H9 (cell line): ENCODE measurements at regions not wholly inside any gene's neighbourhood (a gene's known extent, or its start where the extent isn't known, plus 50 kb on each side); places are given as distances from the start of the nearest gene placed in this dataset.

Experiments used
- DNase-seq: peaks from one replicate; pipeline ENCODE4 v3.0.0-alpha.2; 2017
- H2AFZ ChIP-seq: one replicate; pipeline ENCODE4 v1.6.1; 2013; ENCODE audit warnings: mild to moderate bottlenecking, low read length, control low read depth, moderate library complexity
- H2AK5ac ChIP-seq: 2 replicates; pipeline ENCODE4 v1.6.1; 2013; ENCODE audit warnings: low read length, control low read depth, mixed read lengths; ENCODE audit not compliant: insufficient read length
- H2BK120ac ChIP-seq: one replicate; pipeline ENCODE4 v1.6.1; 2013; ENCODE audit warnings: low read depth, mild to moderate bottlenecking, low read length, control low read depth, inconsistent platforms; ENCODE audit not compliant: poor library complexity, severe bottlenecking
- H2BK12ac ChIP-seq: 2 replicates; pipeline ENCODE4 v1.6.1; 2013; ENCODE audit warnings: low read length, control low read depth, mixed read lengths, low read depth; ENCODE audit not compliant: insufficient read length
- H2BK15ac ChIP-seq: 2 replicates; pipeline ENCODE4 v1.6.1; 2013; ENCODE audit warnings: low read depth, low read length, control low read depth
- H2BK20ac ChIP-seq: one replicate; pipeline ENCODE4 v1.6.1; 2013; ENCODE audit warnings: low read depth, mild to moderate bottlenecking, low read length, control low read depth, inconsistent platforms; ENCODE audit not compliant: poor library complexity, severe bottlenecking
- H2BK5ac ChIP-seq: 2 replicates; pipeline ENCODE4 v1.6.1; 2013; ENCODE audit warnings: low read length, control low read depth, mixed read lengths; ENCODE audit not compliant: insufficient read length
- H3K14ac ChIP-seq: 2 replicates; pipeline ENCODE4 v1.6.1; 2013; ENCODE audit warnings: low read length, control low read depth; ENCODE audit not compliant: insufficient read depth
- H3K18ac ChIP-seq: 2 replicates; pipeline ENCODE4 v1.6.1; 2013; ENCODE audit warnings: low read depth, mild to moderate bottlenecking, mixed read lengths, low read length, control low read depth; ENCODE audit not compliant: insufficient read length
- H3K23ac ChIP-seq: 2 replicates; pipeline ENCODE4 v1.6.1; 2013; ENCODE audit warnings: low read length, control low read depth, mixed read lengths, low read depth; ENCODE audit not compliant: insufficient read length
- H3K23me2 ChIP-seq: 2 replicates; pipeline ENCODE4 v1.6.1; 2013; ENCODE audit warnings: low read depth, mild to moderate bottlenecking, mixed read lengths, low read length, control low read depth; ENCODE audit not compliant: insufficient read length, poor library complexity, severe bottlenecking
- H3K27ac ChIP-seq: 2 replicates; pipeline ENCODE4 v1.5.1; 2013; ENCODE audit warnings: low read length, control low read depth, mixed read lengths, low read depth; ENCODE audit not compliant: insufficient read length
- H3K27me3 ChIP-seq: 2 replicates; pipeline ENCODE4 v1.6.1; 2013; ENCODE audit warnings: low read length, control low read depth, inconsistent platforms; ENCODE audit not compliant: insufficient read depth
- H3K4ac ChIP-seq: 2 replicates; pipeline ENCODE4 v1.6.1; 2013; ENCODE audit warnings: low read depth, mild to moderate bottlenecking, control low read depth, inconsistent platforms, low read length, moderate library complexity
- H3K4me1 ChIP-seq: 2 replicates; pipeline ENCODE4 v1.6.1; 2013; ENCODE audit warnings: low read length, control low read depth, inconsistent platforms; ENCODE audit not compliant: insufficient read depth
- H3K4me2 ChIP-seq: 2 replicates; pipeline ENCODE4 v1.6.1; 2013; ENCODE audit warnings: low read length, control low read depth, mixed read lengths; ENCODE audit not compliant: insufficient read length, insufficient read depth
- H3K56ac ChIP-seq: 2 replicates; pipeline ENCODE4 v1.6.1; 2013; ENCODE audit warnings: low read depth, mild to moderate bottlenecking, mixed read lengths, low read length, control low read depth; ENCODE audit not compliant: insufficient read length
- H3K79me1 ChIP-seq: 2 replicates; pipeline ENCODE4 v1.6.1; 2013; ENCODE audit warnings: low read depth, mild to moderate bottlenecking, moderate library complexity, low read length, control low read depth, inconsistent platforms; ENCODE audit not compliant: insufficient read depth, poor library complexity, severe bottlenecking
- H3K79me2 ChIP-seq: 2 replicates; pipeline ENCODE4 v1.6.1; 2013; ENCODE audit warnings: low read length, control low read depth, inconsistent platforms; ENCODE audit not compliant: insufficient read depth
- H3K9ac ChIP-seq: 2 replicates; pipeline ENCODE4 v1.6.1; 2013; ENCODE audit warnings: low read length, control low read depth, mixed read lengths; ENCODE audit not compliant: insufficient read length; ENCODE audit errors: extremely low read depth
- H3K9me3 ChIP-seq: one replicate; pipeline ENCODE4 v1.6.1; 2013; ENCODE audit warnings: low read depth, low read length, inconsistent platforms; ENCODE audit not compliant: control insufficient read depth
- H3T11ph ChIP-seq: one replicate; pipeline ENCODE4 v1.6.1; 2013; ENCODE audit warnings: mild to moderate bottlenecking, low read length, control low read depth, inconsistent platforms
- H4K20me1 ChIP-seq: one replicate; pipeline ENCODE4 v1.6.1; 2013; ENCODE audit not compliant: control insufficient read depth, insufficient read length, insufficient read depth
- H4K5ac ChIP-seq: 2 replicates; pipeline ENCODE4 v1.6.1; 2013; ENCODE audit warnings: low read depth, mild to moderate bottlenecking, mixed read lengths, low read length, control low read depth; ENCODE audit not compliant: insufficient read length
- H4K8ac ChIP-seq: replicated peaks from 2 replicates; pipeline ENCODE4 v1.6.1; 2013; ENCODE audit warnings: low read length, control low read depth, mixed read lengths, low read depth; ENCODE audit not compliant: insufficient read length
- H4K91ac ChIP-seq: 2 replicates; pipeline ENCODE4 v1.6.1; 2013; ENCODE audit warnings: low read depth, mild to moderate bottlenecking, moderate library complexity, mixed read lengths, low read length, control low read depth; ENCODE audit not compliant: insufficient read length
- H3K27ac Mint-ChIP-seq, 3 experiments: 2 replicates in 2 of 3; 3 replicates in 1 of 3; pipeline ENCODE4 v1.8.0; 2020 to 2021; ENCODE audit warnings: mixed read lengths in 3 of 3, mild to moderate bottlenecking in 1 of 3, moderate library complexity in 1 of 3
- H3K27me3 Mint-ChIP-seq: 2 replicates; pipeline ENCODE4 v1.8.0; 2021; ENCODE audit warnings: low read depth, mild to moderate bottlenecking, moderate library complexity, mixed read lengths
- H3K36me3 Mint-ChIP-seq, 3 experiments: 2 replicates in 2 of 3; 3 replicates in 1 of 3; pipeline ENCODE4 v1.8.0; 2020 to 2021; ENCODE audit warnings: low read depth in 3 of 3, mixed read lengths in 3 of 3; ENCODE audit not compliant: insufficient read depth in 1 of 3
- H3K4me1 Mint-ChIP-seq, 2 experiments: 2 replicates each; pipeline ENCODE4 v1.8.0; 2020; ENCODE audit warnings: mixed read lengths in 2 of 2
- H3K4me3 Mint-ChIP-seq, 2 experiments: 2 replicates in 1 of 2; 3 replicates in 1 of 2; pipeline ENCODE4 v1.8.0; 2020 to 2021; ENCODE audit warnings: mild to moderate bottlenecking in 2 of 2, mixed read lengths in 2 of 2, moderate library complexity in 1 of 2
- H3K9me3 Mint-ChIP-seq, 2 experiments: 2 replicates in 1 of 2; 3 replicates in 1 of 2; pipeline ENCODE4 v1.8.0; 2020; ENCODE audit warnings: mild to moderate bottlenecking in 2 of 2, mixed read lengths in 2 of 2, moderate library complexity in 1 of 2
- WGBS: extraction: QIAGEN DNeasy Blood & Tissue Kit; methylation state at CpG from one replicate; pipeline ENCODE4 v1.1.7; 2013; ENCODE audit warnings: missing lambda C conversion rate, low lambda C conversion rate, mixed read lengths; ENCODE audit not compliant: insufficient read length; ENCODE audit errors: extremely low coverage; 5-methylcytosine and 5-hydroxymethylcytosine counted together
- TF ChIP-seq, protein P1 (sequence below): fragments of 200-600 bp; sonication (generic); conservative IDR thresholded peaks from 3 replicates; pipeline ENCODE4 v1.8.0; 2021; ENCODE audit warnings: antibody characterized with exemption, mild to moderate bottlenecking

GRCh38 chr13:74045583-74045982, 88.6 kb downstream of the KLF12 start:
- Histone ChIP-seq H3K4me1 (no peaks in the 10 kb centered on the region), H3K79me1 (no peaks in the 10 kb centered on the region), H2BK15ac (no peak overlapping the region), H3K4ac (no peak overlapping the region), H3K79me2 (no peaks in the 10 kb centered on the region), H4K8ac (no peak overlapping the region), H4K20me1 (no peaks in the 10 kb centered on the region), H2AFZ (no peak overlapping the region), H2BK12ac (no peak overlapping the region), H3K56ac (no peak overlapping the region), H3K27me3 (no peaks in the 10 kb centered on the region), H2BK5ac (no peak overlapping the region), H3K4me2 (no peak overlapping the region), H3K23me2 (no peaks in the 10 kb centered on the region), H3K27ac (no peak overlapping the region), H2BK120ac (no peak overlapping the region), H3K9me3 (no peaks in the 10 kb centered on the region), H3K23ac (no peak overlapping the region), H2BK20ac (no peak overlapping the region), H3K14ac (no peak overlapping the region), H4K5ac (no peak overlapping the region), H3K18ac (no peak overlapping the region), H3T11ph (no peak overlapping the region), H3K9ac (no peak overlapping the region), H4K91ac (no peak overlapping the region), H2AK5ac (no peak overlapping the region)
- no peaks in the 10 kb centered on the region for H3K27me3 Mint-ChIP-seq
- H3K36me3 Mint-ChIP-seq, result peaks cover 0 to 6% (median 2%) of the 10 kb centered on the region in 3 experiments; a peak in 4 of 7 replicates
- H3K9me3 Mint-ChIP-seq, result no peaks in the 10 kb centered on the region
- H3K4me1 Mint-ChIP-seq, result peaks cover 10 to 11% of the 10 kb centered on the region in 2 experiments
- no peak overlapping the region; a peak in 1 of 7 replicates for H3K27ac Mint-ChIP-seq
- TF ChIP-seq, protein P1, sequence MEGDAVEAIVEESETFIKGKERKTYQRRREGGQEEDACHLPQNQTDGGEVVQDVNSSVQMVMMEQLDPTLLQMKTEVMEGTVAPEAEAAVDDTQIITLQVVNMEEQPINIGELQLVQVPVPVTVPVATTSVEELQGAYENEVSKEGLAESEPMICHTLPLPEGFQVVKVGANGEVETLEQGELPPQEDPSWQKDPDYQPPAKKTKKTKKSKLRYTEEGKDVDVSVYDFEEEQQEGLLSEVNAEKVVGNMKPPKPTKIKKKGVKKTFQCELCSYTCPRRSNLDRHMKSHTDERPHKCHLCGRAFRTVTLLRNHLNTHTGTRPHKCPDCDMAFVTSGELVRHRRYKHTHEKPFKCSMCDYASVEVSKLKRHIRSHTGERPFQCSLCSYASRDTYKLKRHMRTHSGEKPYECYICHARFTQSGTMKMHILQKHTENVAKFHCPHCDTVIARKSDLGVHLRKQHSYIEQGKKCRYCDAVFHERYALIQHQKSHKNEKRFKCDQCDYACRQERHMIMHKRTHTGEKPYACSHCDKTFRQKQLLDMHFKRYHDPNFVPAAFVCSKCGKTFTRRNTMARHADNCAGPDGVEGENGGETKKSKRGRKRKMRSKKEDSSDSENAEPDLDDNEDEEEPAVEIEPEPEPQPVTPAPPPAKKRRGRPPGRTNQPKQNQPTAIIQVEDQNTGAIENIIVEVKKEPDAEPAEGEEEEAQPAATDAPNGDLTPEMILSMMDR, result no peak
- WGBS, result no CpG with 5 or more reads among the region's 6 CpGs
- no peak overlapping the region for H3K4me3 Mint-ChIP-seq
- no peak for DNase-seq
